T-cell (primary cell): ENCODE measurements at regions not wholly inside any gene's neighbourhood (a gene's known extent, or its start where the extent isn't known, plus 50 kb on each side); places are given as distances from the start of the nearest gene placed in this dataset.

Experiments
- ATAC-seq, 4 experiments: fragments of 200-7000 bp in 3 of 4; fragments of 150-1000 bp in 1 of 4; cut with Tn5 transposase; replicated peaks in 1 of 4; 1 replicate in 3 of 4; 2 replicates in 1 of 4; pipeline ENCODE4 v1.10.0; 2021; ENCODE audit warnings: moderate library complexity in 3 of 4, mild to moderate bottlenecking in 2 of 4, moderate number of reproducible peaks in 1 of 4
- CTCF ChIA-PET, 2 donors: fragments of 300-600 bp; sonication (Branson Sonifier 250); formaldehyde crosslinking; loops; one replicate each; lab custom pipeline; 2022; ENCODE audit warnings: antibody characterized with exemption in 2 of 2; lab: Charles Lee
- POLR2A ChIA-PET, 2 donors: fragments of 300-600 bp; sonication (Branson Sonifier 250); formaldehyde crosslinking; loops; one replicate each; lab custom pipeline; 2022; ENCODE audit warnings: antibody characterized with exemption in 2 of 2; lab: Charles Lee
- DNase-seq, 35 experiments: peaks; one replicate each; pipeline versions ENCODE4 v3.0.0 to v3.0.0-alpha.2; 2013 to 2023
- H3K27ac ChIP-seq: one replicate; pipeline ENCODE4 v1.5.1; 2013; ENCODE audit warnings: low read length
- H3K27me3 ChIP-seq, 2 experiments: replicated peaks in 1 of 2; 1 replicate in 1 of 2; 2 replicates in 1 of 2; pipeline versions ENCODE4 v1.6.1 to v1.7.0; 2013; ENCODE audit warnings: low read length in 1 of 2, mixed read lengths in 1 of 2; ENCODE audit not compliant: control insufficient read depth in 2 of 2, insufficient read depth in 2 of 2; ENCODE audit errors: extremely low read depth in 1 of 2
- H3K36me3 ChIP-seq, 2 donors: 1 replicate in 1 of 2; 2 replicates in 1 of 2; pipeline versions ENCODE4 v1.6.1 to v1.7.0; 2013; ENCODE audit warnings: low read length in 1 of 2; ENCODE audit not compliant: control insufficient read depth in 2 of 2, insufficient read depth in 1 of 2; ENCODE audit errors: extremely low read depth in 1 of 2
- H3K4me1 ChIP-seq, 2 experiments: 1 replicate in 1 of 2; 2 replicates in 1 of 2; pipeline versions ENCODE4 v1.6.1 to v1.7.0; 2013; ENCODE audit warnings: low read length in 2 of 2, mixed read lengths in 1 of 2; ENCODE audit not compliant: insufficient read depth in 2 of 2, control insufficient read depth in 1 of 2; ENCODE audit errors: extremely low read depth in 1 of 2
- H3K4me3 ChIP-seq, 2 donors: 1 replicate in 1 of 2; 2 replicates in 1 of 2; pipeline versions ENCODE4 v1.5.1 to v1.7.0; 2013; ENCODE audit warnings: mild to moderate bottlenecking in 2 of 2, low read length in 1 of 2, moderate library complexity in 1 of 2; ENCODE audit not compliant: control insufficient read depth in 1 of 2; ENCODE audit errors: extremely low read depth in 1 of 2
- H3K9me3 ChIP-seq: 2 replicates; pipeline ENCODE4 v1.7.0; 2013
- H3K27ac Mint-ChIP-seq, 2 donors: one replicate each; pipeline ENCODE4 v1.8.0; 2020 to 2021; ENCODE audit warnings: mild to moderate bottlenecking in 2 of 2, mixed read lengths in 2 of 2
- H3K27me3 Mint-ChIP-seq, 2 donors: one replicate each; pipeline ENCODE4 v1.8.0; 2021 to 2022; ENCODE audit warnings: mixed read lengths in 2 of 2
- H3K36me3 Mint-ChIP-seq: one replicate; pipeline ENCODE4 v1.8.0; 2021; ENCODE audit warnings: mixed read lengths
- H3K4me1 Mint-ChIP-seq, 3 donors: one replicate each; pipeline ENCODE4 v1.8.0; 2020 to 2022; ENCODE audit warnings: mixed read lengths in 3 of 3, mild to moderate bottlenecking in 1 of 3
- H3K4me3 Mint-ChIP-seq, 3 donors: one replicate each; pipeline ENCODE4 v1.8.0; 2020 to 2022; ENCODE audit warnings: mild to moderate bottlenecking in 3 of 3, mixed read lengths in 3 of 3, moderate library complexity in 3 of 3
- H3K9me3 Mint-ChIP-seq, 3 donors: one replicate each; pipeline ENCODE4 v1.8.0; 2020 to 2022; ENCODE audit warnings: mixed read lengths in 3 of 3
- WGBS: methylation state at CpG from one replicate; pipeline ENCODE4 v1.1.5; 2013; ENCODE audit warnings: missing lambda C conversion rate; ENCODE audit not compliant: insufficient coverage; 5-methylcytosine and 5-hydroxymethylcytosine counted together

GRCh38 chr3:27577504-27577903 is 93.3 kb upstream of the SLC4A7 start:
- no peaks in the 10 kb centered on the region for H3K4me1 Mint-ChIP-seq
- DNase-seq (no peak), ATAC-seq (no peak)
- Histone ChIP-seq H3K27ac (no peak overlapping the region), H3K4me1 (peaks cover 0 to 2% of the 10 kb centered on the region in 2 experiments), H3K36me3 (no peaks in the 10 kb centered on the region), H3K27me3 (no peaks in the 10 kb centered on the region), H3K9me3 (no peaks in the 10 kb centered on the region), H3K4me3 (no peak overlapping the region)
- no peaks in the 10 kb centered on the region for H3K36me3 Mint-ChIP-seq
- CTCF ChIA-PET: interaction anchor here in 1 of 2 donors (0.6 kb wide), 2 partner anchors 170 to 836 kb away, joined by 3 read pairs; no protein-coding TSS in a partner anchor
- no peaks in the 10 kb centered on the region for H3K9me3 Mint-ChIP-seq
- no peaks in the 10 kb centered on the region for H3K27me3 Mint-ChIP-seq
- 91% methylated on average over 4 of the region's 5 CpGs for WGBS
- no peak overlapping the region for H3K4me3 Mint-ChIP-seq
- no peak overlapping the region for H3K27ac Mint-ChIP-seq
- POLR2A ChIA-PET: interaction anchor here in 1 of 2 donors (0.6 kb wide), 2 partner anchors 20 to 129 kb away, joined by 4 read pairs; no protein-coding TSS in a partner anchor

DNA sequence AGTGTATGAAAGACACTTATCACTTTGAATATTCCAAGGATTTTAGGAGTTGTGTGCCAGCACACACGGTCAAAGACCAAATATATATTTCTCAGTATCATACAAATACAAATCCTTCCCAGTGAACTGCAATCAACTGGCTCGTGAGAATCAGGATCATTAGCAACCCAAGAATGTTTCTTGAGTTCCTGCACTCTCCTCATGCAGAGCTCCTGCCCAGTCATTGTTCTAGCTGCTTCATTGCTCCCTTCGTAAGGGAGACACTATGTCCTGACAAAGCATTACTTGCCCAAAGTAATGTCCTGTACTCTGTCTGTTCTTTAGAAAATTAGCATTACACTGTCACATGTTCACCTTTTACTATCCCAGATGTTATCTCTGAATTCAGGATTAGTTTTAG is 92.0 kb upstream of the SLC4A7 start:
- CTCF ChIA-PET: no interaction called here
- POLR2A ChIA-PET: no interaction called here
- no peaks in the 10 kb centered on the region for H3K36me3 Mint-ChIP-seq

DNA sequence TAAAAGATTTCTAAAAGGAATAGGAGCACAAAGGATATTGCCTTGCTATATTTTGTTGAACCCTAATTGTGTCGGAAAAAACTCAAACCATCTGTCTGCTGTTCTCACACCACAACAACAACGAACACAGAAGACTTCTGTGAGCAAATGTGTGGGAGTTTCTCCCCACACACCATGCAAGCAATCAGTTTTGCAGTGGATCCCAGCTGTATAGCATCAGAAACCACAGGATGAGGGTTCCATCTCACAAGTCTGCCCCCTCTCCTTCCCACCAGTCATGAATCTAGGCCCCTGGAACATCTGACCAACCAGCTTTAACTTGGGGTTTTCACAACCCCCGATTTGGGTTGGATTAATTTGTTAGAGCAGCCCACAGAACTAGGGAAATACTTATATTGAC is 91.3 kb upstream of the SLC4A7 start:
- no CpG with 5 or more reads among the region's 3 CpGs for WGBS
- DNase-seq (no peak), ATAC-seq (no peak)
- Mint-ChIP-seq H3K36me3 (no peaks in the 10 kb centered on the region), H3K9me3 (no peaks in the 10 kb centered on the region), H3K27ac (no peak overlapping the region), H3K4me1 (no peaks in the 10 kb centered on the region), H3K27me3 (no peaks in the 10 kb centered on the region), H3K4me3 (no peak overlapping the region)
- Histone ChIP-seq H3K4me3 (no peak overlapping the region), H3K9me3 (no peaks in the 10 kb centered on the region), H3K27me3 (no peaks in the 10 kb centered on the region), H3K27ac (no peak overlapping the region), H3K36me3 (no peaks in the 10 kb centered on the region), H3K4me1 (peaks cover 0 to 2% of the 10 kb centered on the region in 2 experiments)
- POLR2A ChIA-PET: no interaction called here
- CTCF ChIA-PET: no interaction called here

More for the DNA sequence above, 92.0 kb upstream of the SLC4A7 start:
- ATAC-seq (no peak), DNase-seq (no peak)
- Mint-ChIP-seq H3K27ac (no peak overlapping the region), H3K9me3 (no peaks in the 10 kb centered on the region), H3K4me1 (no peaks in the 10 kb centered on the region), H3K4me3 (no peak overlapping the region), H3K27me3 (no peaks in the 10 kb centered on the region)
- H3K9me3 ChIP-seq: no peaks in the 10 kb centered on the region
- WGBS: 67% methylated on average over 1 of the region's 3 CpGs
- peaks cover 0 to 2% of the 10 kb centered on the region in 2 experiments for H3K4me1 ChIP-seq
- H3K4me3 ChIP-seq: no peak overlapping the region
- no peaks in the 10 kb centered on the region for H3K27me3 ChIP-seq
- no peaks in the 10 kb centered on the region for H3K36me3 ChIP-seq
- H3K27ac ChIP-seq: no peak overlapping the region

DNA sequence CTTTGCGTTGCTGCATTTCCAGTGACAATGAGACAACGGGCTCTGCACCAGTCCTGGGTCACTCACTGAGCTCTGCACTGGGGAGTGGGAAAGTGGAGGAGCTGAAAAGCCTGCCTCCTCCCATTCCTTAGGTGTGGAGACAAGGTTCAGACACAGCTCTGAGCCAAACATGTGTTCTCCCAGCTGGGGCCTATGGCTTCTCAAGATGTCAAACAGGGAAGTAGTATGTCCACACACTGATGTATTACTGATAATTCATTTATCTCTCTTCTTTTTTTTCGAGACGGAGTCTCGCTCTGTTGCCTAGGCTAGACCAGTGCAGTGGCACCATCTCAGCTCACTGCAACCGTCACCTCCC is 90.2 kb upstream of the SLC4A7 start:
- POLR2A ChIA-PET: no interaction called here
- no peaks in the 10 kb centered on the region for H3K9me3 Mint-ChIP-seq

DNA sequence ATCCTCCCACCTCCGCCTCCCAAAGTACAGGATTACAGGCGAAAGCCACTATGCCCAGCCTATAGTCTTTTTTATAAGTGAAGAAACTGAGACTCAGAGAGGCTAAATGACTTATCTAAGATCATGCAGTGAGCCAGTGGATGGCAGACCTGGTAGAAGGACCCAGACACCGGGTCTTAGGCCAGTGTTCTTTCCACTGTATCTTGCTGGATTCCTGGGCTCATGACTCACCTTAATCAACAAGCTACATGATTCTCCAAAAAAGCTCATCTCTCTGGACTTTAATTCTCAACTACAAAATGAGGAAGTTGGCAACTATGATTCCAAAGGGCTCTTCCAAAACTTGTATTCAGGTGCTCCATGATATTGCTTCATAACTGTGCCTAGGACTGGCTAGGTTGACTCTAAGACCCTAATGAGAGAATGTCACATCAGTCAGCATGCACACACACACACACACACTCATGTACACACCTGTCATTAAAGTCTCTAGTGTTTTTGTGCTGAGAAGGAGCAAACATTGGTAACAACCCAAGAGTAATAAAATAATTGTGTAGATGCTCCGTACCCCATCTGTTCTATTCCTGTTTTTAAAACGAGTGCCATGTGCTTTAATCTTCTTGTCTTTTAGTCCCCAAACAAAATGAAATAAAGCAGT is 89.7 kb upstream of the SLC4A7 start:
- H3K4me3 ChIP-seq: no peak overlapping the region
- H3K36me3 ChIP-seq: no peaks in the 10 kb centered on the region
- H3K4me1 Mint-ChIP-seq: no peaks in the 10 kb centered on the region
- no peak overlapping the region for H3K27ac Mint-ChIP-seq
- no peaks in the 10 kb centered on the region for H3K9me3 Mint-ChIP-seq
- H3K4me3 Mint-ChIP-seq: no peak overlapping the region
- ATAC-seq (no peak), DNase-seq (no peak)
- H3K9me3 ChIP-seq: no peaks in the 10 kb centered on the region
- WGBS: 75% methylated on average over 1 of the region's 5 CpGs
- no peaks in the 10 kb centered on the region for H3K27me3 ChIP-seq
- no peak overlapping the region for H3K27ac ChIP-seq
- peaks cover 0 to 2% of the 10 kb centered on the region in 2 experiments for H3K4me1 ChIP-seq
- H3K27me3 Mint-ChIP-seq: no peaks in the 10 kb centered on the region
- POLR2A ChIA-PET: no interaction called here
- H3K36me3 Mint-ChIP-seq: no peaks in the 10 kb centered on the region
- CTCF ChIA-PET: interaction anchor here in 1 of 2 donors (0.6 kb wide), 2 partner anchors 175 to 826 kb away, joined by 3 to 5 read pairs; no protein-coding TSS in a partner anchor

More for the DNA sequence above, 90.2 kb upstream of the SLC4A7 start:
- H3K36me3 Mint-ChIP-seq: no peaks in the 10 kb centered on the region
- CTCF ChIA-PET: interaction anchor here in 1 of 2 donors (0.6 kb wide), 1 partner anchor 175 kb away, joined by 5 read pairs; no protein-coding TSS in a partner anchor
- Histone ChIP-seq H3K27me3 (no peaks in the 10 kb centered on the region), H3K4me3 (no peak overlapping the region), H3K36me3 (no peaks in the 10 kb centered on the region), H3K9me3 (no peaks in the 10 kb centered on the region), H3K27ac (no peak overlapping the region), H3K4me1 (peaks cover 0 to 2% of the 10 kb centered on the region in 2 experiments)
- no CpG with 5 or more reads among the region's 6 CpGs for WGBS
- no peak for DNase-seq
- H3K4me3 Mint-ChIP-seq: no peak overlapping the region
- no peak for ATAC-seq
- H3K27me3 Mint-ChIP-seq: no peaks in the 10 kb centered on the region
- no peak overlapping the region for H3K27ac Mint-ChIP-seq
- no peaks in the 10 kb centered on the region for H3K4me1 Mint-ChIP-seq

- Mint-ChIP-seq H3K4me1 (no peaks in the 10 kb centered on the region), H3K36me3 (no peaks in the 10 kb centered on the region), H3K9me3 (no peaks in the 10 kb centered on the region), H3K4me3 (no peak overlapping the region), H3K27ac (no peak overlapping the region), H3K27me3 (no peaks in the 10 kb centered on the region)
- WGBS: no CpG with 5 or more reads among the region's 3 CpGs
- Histone ChIP-seq H3K4me1 (peaks cover 0 to 2% of the 10 kb centered on the region in 2 experiments), H3K27ac (no peak overlapping the region), H3K4me3 (no peak overlapping the region), H3K9me3 (no peaks in the 10 kb centered on the region), H3K36me3 (no peaks in the 10 kb centered on the region), H3K27me3 (no peaks in the 10 kb centered on the region)
- ATAC-seq (no peak), DNase-seq (no peak)
- POLR2A ChIA-PET: no interaction called here
- CTCF ChIA-PET: interaction anchor here in 1 of 2 donors (0.6 kb wide), 1 partner anchor 826 kb away, joined by 3 read pairs; no protein-coding TSS in a partner anchor
Observed at GRCh38 chr3:27573138-27573537, 89.0 kb upstream of the SLC4A7 start.
